ENCODE measurements at regions not wholly inside any gene's neighbourhood (a gene's known extent, or its start where the extent isn't known, plus 50 kb on each side); places are given as distances from the start of the nearest gene placed in this dataset.

- DNase-seq (ENCODE audit: low read depth) = no peak
- no peak for TF ChIP-seq CTCF (IDR thresholded peaks at IDR 0.05; ENCODE audit: low read length, missing control alignments)
- no peak overlapping the region for H3K4me3 ChIP-seq (replicated peaks; ENCODE audit: low read depth, low read length)
These were observed 88.3 kb downstream of the NCOR2 start for GRCh38 chr12:124478985-124479645.

- no peak overlapping the region for H3K4me3 ChIP-seq (replicated peaks; ENCODE audit: low read depth, low read length)
- no peak for TF ChIP-seq CTCF (IDR thresholded peaks at IDR 0.05; ENCODE audit: low read length, missing control alignments)
- no peak for DNase-seq (ENCODE audit: low read depth)
These were observed 89.0 kb downstream of the NCOR2 start for GRCh38 chr12:124478416-124478815.

- no peak for DNase-seq (ENCODE audit: low read depth)
- H3K4me3 ChIP-seq (replicated peaks; ENCODE audit: low read depth, low read length) = no peak overlapping the region
- TF ChIP-seq CTCF (IDR thresholded peaks at IDR 0.05; ENCODE audit: low read length, missing control alignments) = no peak
These were observed 90.1 kb downstream of the NCOR2 start for GRCh38 chr12:124477107-124477915.

- H3K4me3 ChIP-seq (replicated peaks; ENCODE audit: low read depth, low read length) = no peak overlapping the region
- no peak for TF ChIP-seq CTCF (IDR thresholded peaks at IDR 0.05; ENCODE audit: low read length, missing control alignments)
- DNase-seq (ENCODE audit: low read depth) = no peak
These were observed 91.4 kb downstream of the NCOR2 start for GRCh38 chr12:124476011-124476400.

GRCh38 chr12:124475295-124476010, 92.0 kb downstream of the NCOR2 start:
- no peak overlapping the region for H3K4me3 ChIP-seq (replicated peaks; ENCODE audit: low read depth, low read length)
- DNase-seq (ENCODE audit: low read depth) = no peak
- TF ChIP-seq CTCF (IDR thresholded peaks at IDR 0.05; ENCODE audit: low read length, missing control alignments) = no peak

GRCh38 chr12:124474709-124475108, 92.7 kb downstream of the NCOR2 start:
- no peak overlapping the region for H3K4me3 ChIP-seq (replicated peaks; ENCODE audit: low read depth, low read length)
- TF ChIP-seq CTCF (IDR thresholded peaks at IDR 0.05; ENCODE audit: low read length, missing control alignments) = no peak
- DNase-seq (ENCODE audit: low read depth) = no peak

Data from fibroblast of pulmonary artery (primary cell).